Thyroid gland (tissue), 4 donors: ENCODE measurements at regions not wholly inside any gene's neighbourhood (a gene's known extent, or its start where the extent isn't known, plus 50 kb on each side); places are given as distances from the start of the nearest gene placed in this dataset.

ENCODE experiments used
- DNase-seq, 2 donors: peaks; one replicate each; pipeline ENCODE4 v3.0.0-alpha.2; 2019
- H3K27ac ChIP-seq, 3 donors: fragments of 200-600 bp; sonication (generic); 1 replicate in 2 of 3; 2 replicates in 1 of 3; pipeline ENCODE4 v1.5.1; 2016 to 2019; ENCODE audit warnings: mild to moderate bottlenecking in 1 of 3, moderate library complexity in 1 of 3
- H3K27me3 ChIP-seq: fragments of 200-600 bp; sonication (generic); one replicate; pipeline ENCODE4 v1.5.1; 2019
- H3K36me3 ChIP-seq, 2 donors: fragments of 200-600 bp; sonication (generic); one replicate each; pipeline ENCODE4 v1.5.1; 2016 to 2019
- H3K4me1 ChIP-seq, 2 donors: fragments of 200-600 bp; sonication (generic); one replicate each; pipeline ENCODE4 v1.5.1; 2017 to 2019
- H3K4me3 ChIP-seq, 3 donors: fragments of 200-600 bp; sonication (generic); replicated peaks in 1 of 3; 1 replicate in 2 of 3; 2 replicates in 1 of 3; pipeline ENCODE4 v1.5.1; 2016; ENCODE audit warnings: mild to moderate bottlenecking in 1 of 3
- H3K9me3 ChIP-seq: fragments of 200-600 bp; sonication (generic); one replicate; pipeline ENCODE4 v1.5.1; 2017
- CTCF ChIP-seq, 6 experiments: fragments of 200-600 bp in 3 of 6; fragments of 450-650 bp in 3 of 6; sonication (generic) in 3 of 6; IDR thresholded peaks; one replicate each; pipeline ENCODE4 v1.5.1; 2016 to 2019; ENCODE audit warnings: antibody characterized with exemption in 6 of 6, mild to moderate bottlenecking in 2 of 6, inconsistent platforms in 1 of 6, moderate library complexity in 1 of 6
- POLR2A ChIP-seq, 2 donors: fragments of 450-650 bp; IDR thresholded peaks; one replicate each; pipeline ENCODE4 v1.6.1; 2017; ENCODE audit warnings: antibody characterized with exemption in 2 of 2, mild to moderate bottlenecking in 2 of 2, moderate library complexity in 1 of 2
- WGBS, 2 donors: methylation state at CpG; one replicate each; pipeline ENCODE4 v1.1.5; 2017; 5-methylcytosine and 5-hydroxymethylcytosine counted together
- intact Hi-C: fragments of 100-400 bp; cut with DNase I; formaldehyde crosslinking; loops from one replicate; pipeline ENCODE4 v1.15.1; 2023

- Histone ChIP-seq H3K9me3 (no peaks in the 10 kb centered on the region), H3K4me3 (no peak overlapping the region), H3K4me1 (peaks cover 0 to 5% of the 10 kb centered on the region in 2 donors), H3K27ac (no peak overlapping the region), H3K36me3 (no peaks in the 10 kb centered on the region), H3K27me3 (no peaks in the 10 kb centered on the region)
- 58 to 64% methylated on average over 7 to 8 of the region's 8 CpGs for WGBS, 2 donors
- no peak for DNase-seq
- TF ChIP-seq POLR2A (IDR thresholded peaks at IDR 0.05) = no peak
- no peak for TF ChIP-seq CTCF (IDR thresholded peaks at IDR 0.05)
- intact Hi-C loops = no loop called here
Measured at GRCh38 chr10:130997267-130998045, 314.1 kb downstream of the TCERG1L start.

GRCh38 chr10:130998046-130998435 lies 313.5 kb downstream of the TCERG1L start:
- H3K4me3 ChIP-seq = no peak overlapping the region
- H3K4me1 ChIP-seq = peaks cover 0 to 2% of the 10 kb centered on the region in 2 donors
- TF ChIP-seq CTCF (IDR thresholded peaks at IDR 0.05) = no peak
- no peak for TF ChIP-seq POLR2A (IDR thresholded peaks at IDR 0.05)
- H3K36me3 ChIP-seq = no peaks in the 10 kb centered on the region
- 55 to 65% methylated on average over 5 of the region's 5 CpGs for WGBS, 2 donors
- intact Hi-C loops = no loop called here
- no peak overlapping the region for H3K27ac ChIP-seq
- no peak for DNase-seq
- no peaks in the 10 kb centered on the region for H3K27me3 ChIP-seq
- no peaks in the 10 kb centered on the region for H3K9me3 ChIP-seq

GRCh38 chr10:130998642-130999041 lies 312.9 kb downstream of the TCERG1L start:
- no peak overlapping the region for H3K4me3 ChIP-seq
- no peak overlapping the region for H3K27ac ChIP-seq
- H3K36me3 ChIP-seq = no peaks in the 10 kb centered on the region
- H3K27me3 ChIP-seq = no peaks in the 10 kb centered on the region
- H3K4me1 ChIP-seq = no peaks in the 10 kb centered on the region
- intact Hi-C loops = no loop called here
- 93 to 95% methylated on average over 10 of the region's 10 CpGs for WGBS, 2 donors
- H3K9me3 ChIP-seq = no peaks in the 10 kb centered on the region
- TF ChIP-seq POLR2A (IDR thresholded peaks at IDR 0.05) = no peak
- TF ChIP-seq CTCF (IDR thresholded peaks at IDR 0.05) = no peak
- DNase-seq = no peak

GRCh38 chr10:130999376-131000202 lies 311.9 kb downstream of the TCERG1L start:
- WGBS, 2 donors = 83% methylated on average over 11 of the region's 11 CpGs
- Histone ChIP-seq H3K9me3 (no peaks in the 10 kb centered on the region), H3K4me1 (no peaks in the 10 kb centered on the region), H3K4me3 (no peak overlapping the region), H3K36me3 (no peaks in the 10 kb centered on the region), H3K27ac (no peak overlapping the region), H3K27me3 (no peaks in the 10 kb centered on the region)
- TF ChIP-seq CTCF (IDR thresholded peaks at IDR 0.05) = no peak
- TF ChIP-seq POLR2A (IDR thresholded peaks at IDR 0.05) = no peak
- intact Hi-C loops = no loop called here
- DNase-seq = no peak

- intact Hi-C loops = no loop called here
- no peak for DNase-seq
- TF ChIP-seq CTCF (IDR thresholded peaks at IDR 0.05) (no peak), POLR2A (IDR thresholded peaks at IDR 0.05) (no peak)
- Histone ChIP-seq H3K9me3 (no peaks in the 10 kb centered on the region), H3K4me3 (no peak overlapping the region), H3K27me3 (no peaks in the 10 kb centered on the region), H3K36me3 (no peaks in the 10 kb centered on the region), H3K4me1 (no peaks in the 10 kb centered on the region), H3K27ac (no peak overlapping the region)
- 81 to 84% methylated on average over 6 of the region's 6 CpGs for WGBS, 2 donors
Measured at GRCh38 chr10:131000244-131000643, 311.3 kb downstream of the TCERG1L start.
